Activated B cell treated with CpG ODN at 0.5 μM for 24 hours (primary cell): ENCODE measurements at regions not wholly inside any gene's neighbourhood (a gene's known extent, or its start where the extent isn't known, plus 50 kb on each side); places are given as distances from the start of the nearest gene placed in this dataset.

ENCODE experiments used
- ATAC-seq: fragments of 200-7000 bp; cut with Tn5 transposase; one replicate; pipeline ENCODE4 v1.10.0; 2021; ENCODE audit warnings: low read depth, mild to moderate bottlenecking, moderate library complexity
- CTCF ChIA-PET: fragments of 350-600 bp; sonication (Branson Sonifier 250); formaldehyde crosslinking; loops from one replicate; lab custom pipeline; 2021; ENCODE audit warnings: antibody characterized with exemption; lab: Charles Lee
- POLR2A ChIA-PET: fragments of 350-600 bp; sonication (Branson Sonifier 250); formaldehyde crosslinking; loops from one replicate; lab custom pipeline; 2021; ENCODE audit warnings: antibody characterized with exemption; lab: Charles Lee
- DNase-seq: peaks from one replicate; pipeline ENCODE4 v3.0.0; 2022
- H3K27ac Mint-ChIP-seq: one replicate; pipeline ENCODE4 v1.8.0; 2020; ENCODE audit warnings: mixed read lengths
- H3K27me3 Mint-ChIP-seq: one replicate; pipeline ENCODE4 v1.8.0; 2021; ENCODE audit warnings: mixed read lengths
- H3K36me3 Mint-ChIP-seq: one replicate; pipeline ENCODE4 v1.8.0; 2021; ENCODE audit warnings: low read depth, mixed read lengths
- H3K4me1 Mint-ChIP-seq: one replicate; pipeline ENCODE4 v1.8.0; 2021; ENCODE audit warnings: mixed read lengths
- H3K4me3 Mint-ChIP-seq: one replicate; pipeline ENCODE4 v1.8.0; 2020; ENCODE audit warnings: mild to moderate bottlenecking, mixed read lengths
- H3K9me3 Mint-ChIP-seq: one replicate; pipeline ENCODE4 v1.8.0; 2020; ENCODE audit warnings: mixed read lengths
- CTCF ChIP-seq: fragments of 200-600 bp; IDR thresholded peaks from one replicate; pipeline ENCODE4 v1.8.0; 2022; ENCODE audit warnings: antibody characterized with exemption, mild to moderate bottlenecking
- intact Hi-C: fragments of 100-400 bp; cut with micrococcal nuclease; formaldehyde crosslinking; loops from one replicate; pipeline ENCODE4 v1.15.1; 2024

DNA sequence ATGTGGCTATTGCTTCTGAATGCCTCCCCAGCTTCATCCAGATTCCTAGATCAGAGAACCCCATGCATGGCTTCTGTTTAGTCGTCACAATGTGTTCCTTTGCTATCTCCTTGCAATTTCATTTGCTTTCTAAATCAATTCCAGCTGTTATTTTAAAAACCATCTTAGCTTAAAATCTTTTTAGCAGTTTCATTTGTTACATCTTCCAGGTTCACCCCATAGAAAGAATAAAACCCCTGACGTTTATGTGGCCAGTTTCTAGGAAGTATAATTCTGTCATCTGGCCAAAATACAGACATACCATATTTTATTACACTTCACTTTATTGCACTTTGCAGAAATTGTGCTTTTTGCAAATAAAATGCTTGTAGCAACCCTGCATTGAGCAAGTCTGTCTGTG lies 278.4 kb downstream of the PTPRC start:
- TF ChIP-seq CTCF = no peak
- CTCF ChIA-PET = no interaction called here

GRCh38 chr1:198918920-198919319 lies 280.1 kb downstream of the PTPRC start:
- Mint-ChIP-seq H3K27me3 (no peaks in the 10 kb centered on the region), H3K4me1 (peaks cover 66% of the 10 kb centered on the region), H3K9me3 (no peaks in the 10 kb centered on the region), H3K36me3 (no peaks in the 10 kb centered on the region), H3K4me3 (peak overlapping the region; percentile 58), H3K27ac (peak overlapping the region; percentile 68)
- no peak for DNase-seq
- no peak for ATAC-seq
- POLR2A ChIA-PET = interaction anchor here (1.3 to 1.6 kb wide), 3 partner anchors 14 to 18 kb away, joined by 3 to 7 read pairs (median 5); no protein-coding TSS in a partner anchor
- no peak for TF ChIP-seq CTCF
- intact Hi-C loops = no loop called here
- CTCF ChIA-PET = no interaction called here

More for the DNA sequence above, 278.4 kb downstream of the PTPRC start:
- POLR2A ChIA-PET = interaction anchor here (1.4 kb wide), 1 partner anchor 20 kb away, joined by 5 read pairs; no protein-coding TSS in a partner anchor
- ATAC-seq (no peak), DNase-seq (no peak)
- no peaks in the 10 kb centered on the region for H3K9me3 Mint-ChIP-seq
- peaks cover 52% of the 10 kb centered on the region for H3K4me1 Mint-ChIP-seq
- intact Hi-C loops = no loop called here
- H3K36me3 Mint-ChIP-seq = no peaks in the 10 kb centered on the region
- H3K27ac Mint-ChIP-seq = peak overlapping the region; percentile 16
- no peaks in the 10 kb centered on the region for H3K27me3 Mint-ChIP-seq
- no peak overlapping the region for H3K4me3 Mint-ChIP-seq

GRCh38 chr1:198919667-198920398 lies 281.0 kb downstream of the PTPRC start:
- H3K9me3 Mint-ChIP-seq = no peaks in the 10 kb centered on the region
- no peaks in the 10 kb centered on the region for H3K27me3 Mint-ChIP-seq
- intact Hi-C loops = no loop called here
- CTCF ChIA-PET = no interaction called here
- no peak for TF ChIP-seq CTCF
- peaks cover 72% of the 10 kb centered on the region for H3K4me1 Mint-ChIP-seq
- H3K36me3 Mint-ChIP-seq = no peaks in the 10 kb centered on the region
- ATAC-seq = peak; percentile 48
- peak overlapping the region; percentile 72 for H3K27ac Mint-ChIP-seq
- H3K4me3 Mint-ChIP-seq = peak overlapping the region; percentile 58
- no peak for DNase-seq
- POLR2A ChIA-PET = interaction anchor here (0.9 to 1.6 kb wide), 4 partner anchors 13 to 127 kb away, joined by 3 to 7 read pairs (median 4); no protein-coding TSS in a partner anchor

DNA sequence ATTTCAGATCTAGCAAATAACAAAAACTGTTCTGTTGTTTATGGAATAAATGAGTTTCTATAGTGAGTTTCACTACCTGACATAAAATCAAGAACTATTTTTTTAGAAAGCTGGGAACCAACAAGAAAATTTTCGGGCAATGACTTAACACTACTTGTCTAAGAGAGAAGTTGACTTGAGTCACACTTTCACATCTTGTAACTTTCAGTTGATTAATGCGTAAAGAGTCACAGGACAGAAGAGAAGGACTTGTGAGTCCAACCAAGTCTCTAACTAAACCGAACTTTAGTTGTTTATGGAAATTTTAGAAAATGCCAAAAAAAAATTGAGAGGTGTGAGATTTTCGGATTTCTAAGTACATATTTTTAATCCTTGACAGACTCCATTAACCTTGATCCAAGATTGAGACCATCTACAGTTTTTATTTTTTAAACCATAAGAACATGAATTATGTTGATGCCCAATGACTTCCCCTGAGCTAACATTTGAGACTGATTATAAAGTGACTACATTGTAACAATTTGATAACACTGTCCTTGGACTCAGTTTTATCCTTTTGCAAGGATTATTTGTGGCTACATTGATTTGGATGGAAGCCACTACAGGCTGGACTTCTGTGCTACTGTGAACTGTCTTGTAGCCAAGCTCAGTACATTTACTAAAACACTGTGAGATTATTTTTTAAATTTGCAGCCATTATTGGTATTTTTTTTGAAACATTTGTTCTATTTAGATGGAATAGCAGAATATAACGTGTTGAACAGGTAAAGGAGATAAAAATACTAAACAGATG lies 284.0 kb downstream of the PTPRC start:
- ChIA-PET POLR2A (interaction anchor here (1.1 to 3.5 kb wide), 2 partner anchors 10 to 13 kb away, joined by 3 to 23 read pairs; no protein-coding TSS in a partner anchor), CTCF (interaction anchor here (0.6 kb wide), 1 partner anchor 133 kb away, joined by 4 read pairs; no protein-coding TSS in a partner anchor)
- Mint-ChIP-seq H3K27ac (peak overlapping the region; percentile 62), H3K4me3 (peak overlapping the region; percentile 55), H3K27me3 (no peaks in the 10 kb centered on the region), H3K36me3 (no peaks in the 10 kb centered on the region), H3K9me3 (no peaks in the 10 kb centered on the region), H3K4me1 (peaks cover 67% of the 10 kb centered on the region)
- no peak for TF ChIP-seq CTCF
- intact Hi-C loops = loop anchor here (1.0 kb wide), 1 partner anchor 14 kb away; no protein-coding TSS in a partner anchor
- ATAC-seq (peak; percentile 71), DNase-seq (no peak)
